HUES6 (cell line): ENCODE measurements at regions not wholly inside any gene's neighbourhood (a gene's known extent, or its start where the extent isn't known, plus 50 kb on each side); places are given as distances from the start of the nearest gene placed in this dataset.

Source experiments
- H3K27ac ChIP-seq: 2 replicates; pipeline ENCODE4 v1.7.0; 2013; ENCODE audit warnings: low read depth, mild to moderate bottlenecking, low read length, inconsistent platforms
- H3K27me3 ChIP-seq: 2 replicates; pipeline ENCODE4 v1.6.1; 2013; ENCODE audit warnings: low read length; ENCODE audit not compliant: control insufficient read depth, insufficient read depth
- H3K36me3 ChIP-seq: 2 replicates; pipeline ENCODE4 v1.6.1; 2013; ENCODE audit warnings: low read length; ENCODE audit not compliant: control insufficient read depth, insufficient read depth
- H3K4me1 ChIP-seq: 2 replicates; pipeline ENCODE4 v1.6.1; 2013; ENCODE audit warnings: low read length; ENCODE audit not compliant: control insufficient read depth, insufficient read depth
- H3K4me3 ChIP-seq: 2 replicates; pipeline ENCODE4 v1.5.1; 2013; ENCODE audit warnings: low read depth, low read length
- H3K9ac ChIP-seq: one replicate; pipeline ENCODE4 v1.6.1; 2013; ENCODE audit warnings: mild to moderate bottlenecking, low read length
- H3K9me3 ChIP-seq: 2 replicates; pipeline ENCODE4 v1.6.1; 2013; ENCODE audit warnings: low read depth, low read length; ENCODE audit not compliant: control insufficient read depth, insufficient read depth

GRCh38 chr16:27718201-27719105, 168.5 kb downstream of the KATNIP start:
- no peak overlapping the region for H3K9ac ChIP-seq
- no peaks in the 10 kb centered on the region for H3K9me3 ChIP-seq
- H3K27me3 ChIP-seq, result no peaks in the 10 kb centered on the region
- no peak overlapping the region for H3K27ac ChIP-seq
- H3K4me1 ChIP-seq, result peaks cover 27% of the 10 kb centered on the region; the same call in 1 of the 2 replicates
- H3K36me3 ChIP-seq, result peaks cover 9% of the 10 kb centered on the region; the same call in 1 of the 2 replicates
- H3K4me3 ChIP-seq, result no peak overlapping the region

GRCh38 chr16:27719106-27719445, 169.1 kb downstream of the KATNIP start:
- H3K4me1 ChIP-seq, result peaks cover 27% of the 10 kb centered on the region; the same call in 1 of the 2 replicates
- no peak overlapping the region for H3K27ac ChIP-seq
- no peak overlapping the region for H3K9ac ChIP-seq
- peaks cover 9% of the 10 kb centered on the region; the same call in 1 of the 2 replicates for H3K36me3 ChIP-seq
- H3K4me3 ChIP-seq, result no peak overlapping the region
- no peaks in the 10 kb centered on the region for H3K27me3 ChIP-seq
- no peaks in the 10 kb centered on the region for H3K9me3 ChIP-seq

- peaks cover 27% of the 10 kb centered on the region; the same call in 1 of the 2 replicates for H3K4me1 ChIP-seq
- H3K36me3 ChIP-seq, result peaks cover 13% of the 10 kb centered on the region; the same call in 1 of the 2 replicates
- no peaks in the 10 kb centered on the region for H3K27me3 ChIP-seq
- H3K9me3 ChIP-seq, result no peaks in the 10 kb centered on the region
- no peak overlapping the region for H3K4me3 ChIP-seq
- no peak overlapping the region for H3K27ac ChIP-seq
- H3K9ac ChIP-seq, result no peak overlapping the region
Observed at GRCh38 chr16:27720731-27721530, 171.0 kb downstream of the KATNIP start.

GRCh38 chr16:27721531-27722181, 171.7 kb downstream of the KATNIP start:
- Histone ChIP-seq H3K27me3 (no peaks in the 10 kb centered on the region), H3K9ac (no peak overlapping the region), H3K4me1 (peaks cover 27% of the 10 kb centered on the region; the same call in 1 of the 2 replicates), H3K4me3 (no peak overlapping the region), H3K27ac (no peak overlapping the region), H3K9me3 (no peaks in the 10 kb centered on the region), H3K36me3 (peaks cover 17% of the 10 kb centered on the region; the same call in 1 of the 2 replicates)

- Histone ChIP-seq H3K9ac (no peak overlapping the region), H3K4me1 (peaks cover 27% of the 10 kb centered on the region; the same call in 1 of the 2 replicates), H3K4me3 (no peak overlapping the region), H3K27me3 (no peaks in the 10 kb centered on the region), H3K9me3 (no peaks in the 10 kb centered on the region), H3K36me3 (peaks cover 17% of the 10 kb centered on the region; the same call in 1 of the 2 replicates), H3K27ac (no peak overlapping the region)
Observed at GRCh38 chr16:27722207-27722606, 172.3 kb downstream of the KATNIP start.

GRCh38 chr16:27722892-27723450, 173.0 kb downstream of the KATNIP start:
- no peaks in the 10 kb centered on the region for H3K9me3 ChIP-seq
- no peak overlapping the region for H3K27ac ChIP-seq
- H3K9ac ChIP-seq, result no peak overlapping the region
- no peak overlapping the region for H3K4me3 ChIP-seq
- H3K4me1 ChIP-seq, result peaks cover 24% of the 10 kb centered on the region; the same call in 1 of the 2 replicates
- no peaks in the 10 kb centered on the region for H3K27me3 ChIP-seq
- peaks cover 17% of the 10 kb centered on the region; the same call in 1 of the 2 replicates for H3K36me3 ChIP-seq

- Histone ChIP-seq H3K4me3 (no peak overlapping the region), H3K9ac (no peak overlapping the region), H3K27ac (no peak overlapping the region), H3K27me3 (no peaks in the 10 kb centered on the region), H3K36me3 (peaks cover 17% of the 10 kb centered on the region; the same call in 1 of the 2 replicates), H3K9me3 (no peaks in the 10 kb centered on the region), H3K4me1 (peaks cover 15% of the 10 kb centered on the region; the same call in 1 of the 2 replicates)
Observed at GRCh38 chr16:27723711-27724481, 174.0 kb downstream of the KATNIP start.

- H3K36me3 ChIP-seq, result peaks cover 17% of the 10 kb centered on the region; the same call in 1 of the 2 replicates
- H3K4me3 ChIP-seq, result no peak overlapping the region
- no peak overlapping the region for H3K9ac ChIP-seq
Observed at GRCh38 chr16:27724482-27725235, 174.7 kb downstream of the KATNIP start.

GRCh38 chr16:27725236-27726000, 175.5 kb downstream of the KATNIP start:
- H3K36me3 ChIP-seq, result peaks cover 17% of the 10 kb centered on the region; the same call in 1 of the 2 replicates
- H3K4me3 ChIP-seq, result no peak overlapping the region
- H3K4me1 ChIP-seq, result peaks cover 10% of the 10 kb centered on the region; the same call in 1 of the 2 replicates
- no peaks in the 10 kb centered on the region for H3K27me3 ChIP-seq
- H3K9me3 ChIP-seq, result no peaks in the 10 kb centered on the region
- H3K27ac ChIP-seq, result no peak overlapping the region
- no peak overlapping the region for H3K9ac ChIP-seq

More at GRCh38 chr16:27724482-27725235, 174.7 kb downstream of the KATNIP start:
- H3K27ac ChIP-seq, result no peak overlapping the region
- no peaks in the 10 kb centered on the region for H3K27me3 ChIP-seq
- peaks cover 14% of the 10 kb centered on the region; the same call in 1 of the 2 replicates for H3K4me1 ChIP-seq
- no peaks in the 10 kb centered on the region for H3K9me3 ChIP-seq
